ENCODE measurements at regions not wholly inside any gene's neighbourhood (a gene's known extent, or its start where the extent isn't known, plus 50 kb on each side); places are given as distances from the start of the nearest gene placed in this dataset.

DNA sequence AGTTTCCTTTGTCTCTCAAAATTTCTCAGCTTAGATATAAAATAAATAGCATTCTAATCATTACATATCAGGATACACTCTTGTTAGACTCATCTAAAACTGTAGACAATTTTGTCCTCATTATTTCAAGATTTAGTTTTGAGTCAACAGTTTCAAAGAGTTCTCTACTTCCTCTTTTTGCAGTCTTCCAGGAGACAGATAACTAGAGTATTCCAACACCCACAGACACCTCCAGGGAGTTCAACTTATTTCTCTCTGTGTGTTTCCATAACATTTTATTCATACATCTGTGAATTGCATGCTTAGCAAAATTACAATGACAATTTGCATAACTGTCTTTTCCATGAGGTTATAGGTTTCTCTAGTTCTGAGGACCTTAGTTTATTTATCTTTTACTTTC is 166.6 kb upstream of the HNMT start:
- TF ChIP-seq POLR2A (IDR thresholded peaks at IDR 0.05): no peak
- TF ChIP-seq, protein P1, sequence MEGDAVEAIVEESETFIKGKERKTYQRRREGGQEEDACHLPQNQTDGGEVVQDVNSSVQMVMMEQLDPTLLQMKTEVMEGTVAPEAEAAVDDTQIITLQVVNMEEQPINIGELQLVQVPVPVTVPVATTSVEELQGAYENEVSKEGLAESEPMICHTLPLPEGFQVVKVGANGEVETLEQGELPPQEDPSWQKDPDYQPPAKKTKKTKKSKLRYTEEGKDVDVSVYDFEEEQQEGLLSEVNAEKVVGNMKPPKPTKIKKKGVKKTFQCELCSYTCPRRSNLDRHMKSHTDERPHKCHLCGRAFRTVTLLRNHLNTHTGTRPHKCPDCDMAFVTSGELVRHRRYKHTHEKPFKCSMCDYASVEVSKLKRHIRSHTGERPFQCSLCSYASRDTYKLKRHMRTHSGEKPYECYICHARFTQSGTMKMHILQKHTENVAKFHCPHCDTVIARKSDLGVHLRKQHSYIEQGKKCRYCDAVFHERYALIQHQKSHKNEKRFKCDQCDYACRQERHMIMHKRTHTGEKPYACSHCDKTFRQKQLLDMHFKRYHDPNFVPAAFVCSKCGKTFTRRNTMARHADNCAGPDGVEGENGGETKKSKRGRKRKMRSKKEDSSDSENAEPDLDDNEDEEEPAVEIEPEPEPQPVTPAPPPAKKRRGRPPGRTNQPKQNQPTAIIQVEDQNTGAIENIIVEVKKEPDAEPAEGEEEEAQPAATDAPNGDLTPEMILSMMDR (IDR thresholded peaks at IDR 0.05): no peak
- no peak for TF ChIP-seq EP300 (IDR thresholded peaks at IDR 0.05)

Data from ovary (tissue), 3 donors.